ENCODE measurements at regions not wholly inside any gene's neighbourhood (a gene's known extent, or its start where the extent isn't known, plus 50 kb on each side); places are given as distances from the start of the nearest gene placed in this dataset.

DNA sequence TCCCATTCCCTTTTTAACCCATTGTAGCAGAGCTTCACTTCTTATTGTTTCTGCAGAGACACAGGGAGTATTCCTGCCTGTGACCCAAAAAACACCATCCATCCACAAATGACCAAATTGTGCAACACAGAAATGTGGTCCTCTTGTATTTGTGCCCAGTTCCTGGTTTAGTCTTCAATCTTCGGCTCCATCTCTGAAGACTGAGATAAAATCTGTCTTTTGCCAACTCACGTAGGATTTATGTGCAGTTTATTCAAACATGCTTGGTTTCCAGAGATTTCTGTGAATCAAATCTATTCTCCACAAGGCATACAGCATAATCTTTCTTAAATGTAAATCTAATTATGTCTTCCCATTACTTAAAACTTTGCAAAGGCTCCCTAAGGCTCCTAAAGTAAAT lies 307.0 kb downstream of the AASDHPPT start:
- no peak overlapping the region for H3K4me2 ChIP-seq
- no peak overlapping the region for H3K27ac ChIP-seq
- peaks cover 0 to 2% (median 0%) of the 10 kb centered on the region in 10 experiments; a peak in 3 of 20 replicates for H3K4me1 ChIP-seq
- no peak overlapping the region for H3K4me3 ChIP-seq
- no peaks in the 10 kb centered on the region for H4K20me1 ChIP-seq
- TF ChIP-seq Cebpa-rat (IDR thresholded peaks at IDR 0.05) = no peak
- no peaks in the 10 kb centered on the region for H3K36me3 ChIP-seq
- H3K27me3 ChIP-seq = no peaks in the 10 kb centered on the region
- no peaks in the 10 kb centered on the region for H3K9me3 ChIP-seq (replicated peaks in 1 of 11)
- H3K9ac ChIP-seq = no peak overlapping the region

DNA sequence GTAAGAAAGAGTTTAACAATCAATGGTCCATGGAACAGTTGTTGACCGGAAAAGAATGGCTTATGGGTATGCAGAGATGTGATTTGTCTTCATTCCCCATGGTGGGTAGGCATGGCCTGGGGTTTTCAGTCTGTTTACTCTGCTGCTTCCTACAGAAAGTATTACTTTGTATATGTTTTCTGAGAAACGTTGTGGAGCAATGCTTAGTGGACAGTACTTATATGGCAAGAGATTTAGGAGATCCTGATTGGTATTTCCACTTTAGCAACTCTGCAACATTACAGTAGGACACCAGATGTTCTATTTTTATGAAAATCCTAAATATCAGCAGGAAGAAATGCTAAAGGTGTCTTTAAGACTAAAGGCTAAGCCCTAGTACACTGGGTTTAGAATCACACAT lies 309.1 kb downstream of the AASDHPPT start:
- H3K4me2 ChIP-seq = no peak overlapping the region
- no peaks in the 10 kb centered on the region for H4K20me1 ChIP-seq
- no peaks in the 10 kb centered on the region for H3K27me3 ChIP-seq
- TF ChIP-seq Cebpa-rat (IDR thresholded peaks at IDR 0.05) = no peak
- H3K9me3 ChIP-seq (replicated peaks in 1 of 11) = no peaks in the 10 kb centered on the region
- no peak overlapping the region for H3K4me3 ChIP-seq
- no peak overlapping the region for H3K27ac ChIP-seq
- H3K4me1 ChIP-seq = no peaks in the 10 kb centered on the region
- H3K9ac ChIP-seq = no peak overlapping the region
- H3K36me3 ChIP-seq = no peaks in the 10 kb centered on the region

DNA sequence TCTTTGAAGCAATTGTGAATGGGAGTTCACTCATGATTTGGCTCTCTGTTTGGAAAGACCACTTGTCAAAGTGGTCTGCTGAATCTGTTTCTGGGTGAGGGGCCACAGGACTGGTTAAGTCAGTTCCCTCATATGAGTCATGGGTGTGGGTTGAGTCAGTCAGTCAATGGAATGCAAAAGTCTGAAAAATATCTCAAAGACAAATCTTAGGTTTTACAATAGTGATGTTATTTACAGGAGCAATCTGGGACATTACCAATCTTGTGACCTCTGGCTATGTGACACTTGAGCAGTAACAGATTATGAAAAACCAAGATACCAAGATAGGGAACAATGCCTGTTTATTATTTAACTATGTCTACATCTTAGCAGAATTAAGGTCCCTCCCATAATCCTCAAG lies 311.6 kb downstream of the AASDHPPT start:
- H3K27ac ChIP-seq = no peak overlapping the region
- H3K4me3 ChIP-seq = no peak overlapping the region
- H4K20me1 ChIP-seq = no peaks in the 10 kb centered on the region
- no peak for TF ChIP-seq Cebpa-rat (IDR thresholded peaks at IDR 0.05)
- H3K4me1 ChIP-seq = no peaks in the 10 kb centered on the region
- H3K4me2 ChIP-seq = no peak overlapping the region
- H3K36me3 ChIP-seq = no peaks in the 10 kb centered on the region
- no peaks in the 10 kb centered on the region for H3K9me3 ChIP-seq (replicated peaks in 1 of 11)
- H3K27me3 ChIP-seq = no peaks in the 10 kb centered on the region
- no peak overlapping the region for H3K9ac ChIP-seq

DNA sequence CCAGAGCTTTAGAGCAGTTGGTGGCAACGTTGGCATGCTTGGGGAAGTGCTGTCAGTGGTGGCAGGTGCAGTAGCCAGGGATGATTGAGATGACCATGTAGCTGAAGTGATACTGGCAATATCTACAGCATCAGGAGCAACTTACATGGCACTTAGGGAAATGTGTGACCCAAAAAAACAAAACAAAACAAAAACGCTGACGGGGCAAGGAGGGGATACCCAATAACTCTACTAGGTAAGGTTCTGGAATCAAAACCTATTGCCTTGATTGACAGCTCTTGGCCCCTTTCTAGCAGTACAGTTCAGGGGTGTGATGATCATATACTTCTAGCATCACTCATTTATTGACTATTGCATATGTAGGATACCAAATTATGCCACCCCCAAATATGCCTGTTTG lies 312.6 kb downstream of the AASDHPPT start:
- H3K27me3 ChIP-seq = no peaks in the 10 kb centered on the region
- no peaks in the 10 kb centered on the region for H4K20me1 ChIP-seq
- H3K27ac ChIP-seq = no peak overlapping the region
- no peak overlapping the region for H3K4me2 ChIP-seq
- TF ChIP-seq Cebpa-rat (IDR thresholded peaks at IDR 0.05) = no peak
- no peak overlapping the region for H3K9ac ChIP-seq
- no peak overlapping the region for H3K4me3 ChIP-seq
- 0 out of 22 replicates have a peak, but pooled peaks cover 0 to under 1% (median 0%) of the 10 kb centered on the region in 11 experiments for H3K9me3 ChIP-seq (replicated peaks in 1 of 11)
- H3K36me3 ChIP-seq = no peaks in the 10 kb centered on the region
- H3K4me1 ChIP-seq = no peaks in the 10 kb centered on the region

DNA sequence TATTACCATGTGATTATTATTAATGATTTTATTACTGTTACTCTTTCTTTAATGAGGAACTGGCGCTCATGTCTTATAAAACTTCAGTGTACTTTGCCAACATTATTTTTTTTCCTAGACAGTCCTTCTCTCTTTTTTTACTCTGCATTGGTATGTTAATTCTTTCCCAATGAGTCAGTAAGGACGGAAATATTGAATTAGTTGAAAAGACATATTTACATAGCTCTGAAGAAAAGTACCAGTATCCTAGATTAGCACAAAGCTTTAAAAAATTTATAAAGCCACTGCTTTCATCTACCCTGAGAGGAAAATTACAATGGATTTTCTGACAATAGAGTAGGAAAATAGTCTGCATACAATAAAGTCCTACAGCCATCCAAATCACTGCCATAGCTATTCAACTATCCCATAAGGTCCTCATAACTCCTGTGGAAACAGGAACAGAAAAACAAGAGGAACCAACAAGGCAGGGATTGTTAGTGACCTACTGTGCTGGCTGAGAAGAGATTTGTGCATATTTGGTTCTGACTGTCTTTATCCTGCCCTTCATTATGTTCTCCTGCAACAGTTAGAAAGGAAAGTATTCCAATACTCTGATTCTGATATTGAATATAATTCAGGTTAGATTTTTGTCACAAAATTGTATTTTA lies 314.4 kb downstream of the AASDHPPT start:
- H3K9me3 ChIP-seq (replicated peaks in 1 of 11) = peaks cover 0 to 17% (median 7%) of the 10 kb centered on the region in 11 experiments; a peak in 9 of 22 replicates
- H3K27ac ChIP-seq = no peak overlapping the region
- TF ChIP-seq Cebpa-rat (IDR thresholded peaks at IDR 0.05) = no peak
- no peaks in the 10 kb centered on the region for H4K20me1 ChIP-seq
- no peak overlapping the region for H3K9ac ChIP-seq
- no peaks in the 10 kb centered on the region for H3K4me1 ChIP-seq
- H3K4me3 ChIP-seq = no peak overlapping the region
- H3K27me3 ChIP-seq = no peaks in the 10 kb centered on the region
- no peaks in the 10 kb centered on the region for H3K36me3 ChIP-seq
- no peak overlapping the region for H3K4me2 ChIP-seq

DNA sequence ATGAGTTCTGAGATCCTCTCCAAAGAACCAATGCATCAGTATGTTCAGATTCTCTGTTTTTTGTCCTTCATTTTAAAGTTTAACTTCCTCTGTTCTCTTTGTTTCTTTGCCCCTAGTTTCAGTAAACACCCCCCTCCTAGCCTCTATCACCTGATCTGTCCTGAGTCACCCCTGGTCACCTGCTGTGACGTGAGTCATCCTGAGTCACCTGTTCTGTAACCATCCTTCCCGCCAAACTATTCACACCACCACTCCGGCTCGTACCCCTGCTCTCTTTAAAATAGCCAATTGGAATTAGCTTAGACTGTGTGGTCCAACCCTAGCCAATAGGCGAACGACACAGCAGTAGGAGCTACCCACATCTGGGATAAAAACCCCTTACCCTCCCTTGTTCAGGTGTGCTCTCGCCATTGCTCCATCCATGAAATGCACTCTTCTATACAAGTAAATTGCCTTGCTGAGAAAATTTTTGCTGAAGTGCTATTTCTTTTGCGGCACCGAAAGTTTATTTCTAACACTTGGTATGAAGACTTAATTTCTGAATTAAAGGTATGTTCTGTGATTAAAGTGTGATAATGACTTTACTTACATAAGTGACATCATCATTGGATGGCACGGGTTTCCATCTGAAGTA lies 318.4 kb downstream of the AASDHPPT start:
- no peak overlapping the region for H3K27ac ChIP-seq
- H3K4me2 ChIP-seq = no peak overlapping the region
- no peaks in the 10 kb centered on the region for H3K36me3 ChIP-seq
- TF ChIP-seq Cebpa-rat (IDR thresholded peaks at IDR 0.05) = no peak
- H3K9ac ChIP-seq = no peak overlapping the region
- no peaks in the 10 kb centered on the region for H3K27me3 ChIP-seq
- peaks cover 0 to 17% (median 7%) of the 10 kb centered on the region in 11 experiments; a peak in 9 of 22 replicates for H3K9me3 ChIP-seq (replicated peaks in 1 of 11)
- H3K4me3 ChIP-seq = no peak overlapping the region
- no peaks in the 10 kb centered on the region for H3K4me1 ChIP-seq
- H4K20me1 ChIP-seq = no peaks in the 10 kb centered on the region

DNA sequence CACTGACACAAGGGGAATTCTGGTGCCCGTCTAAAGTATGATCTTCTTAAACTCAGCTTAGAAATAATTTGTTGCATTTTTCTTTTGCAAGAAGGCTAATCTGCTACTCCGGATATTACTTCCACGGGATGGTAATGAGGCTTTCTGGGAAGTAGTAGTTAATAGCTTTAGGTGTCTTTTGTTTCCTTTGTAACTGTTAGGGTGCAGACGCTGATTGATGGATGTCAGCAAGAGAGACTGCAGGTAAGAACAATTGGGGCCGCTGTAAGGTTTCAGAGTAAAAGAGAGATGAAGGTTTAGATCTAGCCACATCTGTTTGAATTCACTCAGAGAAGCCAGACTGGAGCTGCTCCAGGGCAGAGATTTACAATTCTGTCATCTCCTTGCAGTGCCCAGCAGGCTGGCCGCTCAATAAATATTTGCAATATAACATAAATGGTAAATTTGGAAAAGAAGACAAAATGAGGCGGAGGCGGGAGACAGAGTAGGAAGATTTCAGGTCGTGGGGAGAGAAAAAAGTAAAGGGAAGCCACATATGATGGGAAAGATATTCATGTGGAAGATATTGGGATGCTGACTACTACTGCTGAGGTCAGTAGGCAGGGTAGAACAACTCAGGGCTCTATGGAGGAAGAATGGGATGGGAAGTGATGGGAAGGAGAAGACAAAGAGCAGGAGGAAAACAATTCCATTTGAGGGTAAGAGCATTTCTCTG lies 320.5 kb downstream of the AASDHPPT start:
- Histone ChIP-seq H3K4me3 (no peak overlapping the region), H3K27me3 (no peaks in the 10 kb centered on the region), H3K9me3 (replicated peaks in 1 of 11) (peaks cover 0 to 17% (median 7%) of the 10 kb centered on the region in 11 experiments; a peak in 9 of 22 replicates), H4K20me1 (no peaks in the 10 kb centered on the region), H3K4me2 (no peak overlapping the region), H3K36me3 (no peaks in the 10 kb centered on the region), H3K9ac (no peak overlapping the region), H3K4me1 (no peaks in the 10 kb centered on the region), H3K27ac (no peak overlapping the region)
- TF ChIP-seq Cebpa-rat (IDR thresholded peaks at IDR 0.05) = no peak

DNA sequence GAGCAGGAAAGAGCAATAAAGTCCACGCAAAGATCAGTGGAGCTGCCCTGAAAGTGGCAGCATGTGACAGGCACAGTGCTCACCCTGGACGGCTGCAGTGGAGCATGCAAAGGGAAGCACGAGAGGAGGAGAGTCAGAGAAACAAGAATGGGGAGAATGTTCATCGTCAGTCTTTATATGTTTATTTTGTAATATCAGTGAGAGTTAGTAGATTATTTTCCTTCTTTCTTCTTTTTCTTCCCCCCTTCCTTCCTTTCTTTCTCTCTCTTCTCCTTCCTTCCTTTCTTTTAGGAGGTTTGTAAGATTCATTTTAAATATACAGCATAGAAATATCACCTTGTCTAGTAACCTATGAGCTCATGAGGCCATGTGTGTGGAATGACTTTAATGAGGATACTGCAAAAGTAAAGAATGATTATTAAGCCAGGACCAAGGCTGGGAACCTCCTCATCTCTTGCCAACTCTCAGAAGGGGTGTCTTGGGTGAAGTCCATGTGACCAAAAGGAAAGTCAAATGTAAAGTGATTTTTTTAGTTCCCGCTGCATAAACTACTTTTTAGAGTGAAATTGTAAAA lies 321.1 kb downstream of the AASDHPPT start:
- Histone ChIP-seq H3K9ac (no peak overlapping the region), H3K9me3 (replicated peaks in 1 of 11) (peaks cover 0 to 17% (median 7%) of the 10 kb centered on the region in 11 experiments; a peak in 9 of 22 replicates), H3K4me2 (no peak overlapping the region), H3K4me1 (no peaks in the 10 kb centered on the region), H3K4me3 (no peak overlapping the region), H4K20me1 (no peaks in the 10 kb centered on the region), H3K27ac (no peak overlapping the region), H3K36me3 (no peaks in the 10 kb centered on the region), H3K27me3 (no peaks in the 10 kb centered on the region)
- no peak for TF ChIP-seq Cebpa-rat (IDR thresholded peaks at IDR 0.05)

DNA sequence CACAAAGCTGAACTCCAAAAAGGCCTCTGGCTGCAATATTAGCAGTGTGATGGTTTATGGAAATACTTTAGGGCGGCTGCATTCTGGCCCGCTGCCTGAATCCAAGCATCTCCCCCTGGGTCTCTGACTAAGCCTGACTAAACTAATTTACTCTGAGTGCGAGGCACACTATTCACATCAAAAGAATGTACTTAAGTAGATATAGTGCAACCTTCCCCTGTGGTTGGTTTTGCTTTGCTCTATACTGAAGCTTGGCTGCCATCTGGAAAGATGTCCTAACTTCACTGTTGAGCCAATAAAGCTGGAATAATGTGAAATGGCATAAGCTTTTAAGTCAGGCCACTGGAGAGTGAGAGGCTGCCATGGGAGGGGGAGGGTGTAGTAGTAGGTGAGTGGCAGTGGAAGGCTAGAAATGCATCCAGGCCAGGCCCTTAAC lies 321.6 kb downstream of the AASDHPPT start:
- H3K27ac ChIP-seq = no peak overlapping the region
- no peaks in the 10 kb centered on the region for H3K36me3 ChIP-seq
- no peaks in the 10 kb centered on the region for H4K20me1 ChIP-seq
- TF ChIP-seq Cebpa-rat (IDR thresholded peaks at IDR 0.05) = no peak
- H3K27me3 ChIP-seq = no peaks in the 10 kb centered on the region
- no peak overlapping the region for H3K9ac ChIP-seq
- no peaks in the 10 kb centered on the region for H3K4me1 ChIP-seq
- H3K4me3 ChIP-seq = no peak overlapping the region
- no peak overlapping the region for H3K4me2 ChIP-seq
- peaks cover 0 to 17% (median 7%) of the 10 kb centered on the region in 11 experiments; a peak in 9 of 22 replicates for H3K9me3 ChIP-seq (replicated peaks in 1 of 11)
